Stimulated activated CD8-positive, alpha-beta memory T cell treated with anti-CD3 and anti-CD28 coated beads, Interleukin-7, amount 100 ng/mL, for 4 hours (primary cell): ENCODE measurements at regions not wholly inside any gene's neighbourhood (a gene's known extent, or its start where the extent isn't known, plus 50 kb on each side); places are given as distances from the start of the nearest gene placed in this dataset.
"Not testable (repeated sequence)": the region's sequence is repeated elsewhere in the genome, so short reads cannot be mapped to it uniquely, and the experiment has no call there.

Experiments
- DNase-seq, 2 donors: peaks; one replicate each; pipeline ENCODE4 v3.0.0-alpha.2; 2020; ENCODE audit warnings: low read depth in 2 of 2

GRCh38 chr21:6428498-6429092, 4092.8 kb upstream of the TPTE start:
- DNase-seq, result not testable (repeated sequence)

GRCh38 chr21:6429924-6430323, 4091.5 kb upstream of the TPTE start:
- not testable (repeated sequence) for DNase-seq

- not testable (repeated sequence) for DNase-seq
Measured at GRCh38 chr21:6433149-6433548, 4088.2 kb upstream of the TPTE start.

GRCh38 chr21:6436205-6436604, 4085.2 kb upstream of the TPTE start:
- DNase-seq, result not testable (repeated sequence)

GRCh38 chr21:6436971-6437833, 4084.2 kb upstream of the TPTE start:
- DNase-seq, result not testable (repeated sequence)

- DNase-seq, result not testable (repeated sequence)
Measured at GRCh38 chr21:6437834-6438187, 4083.6 kb upstream of the TPTE start.

- not testable (repeated sequence) for DNase-seq
Measured at GRCh38 chr21:6439058-6439457, 4082.3 kb upstream of the TPTE start.

GRCh38 chr21:6454648-6455340, 4066.6 kb upstream of the TPTE start:
- DNase-seq, result not testable (repeated sequence)

- not testable (repeated sequence) for DNase-seq
Measured at GRCh38 chr21:6456011-6456661, 4065.2 kb upstream of the TPTE start.

GRCh38 chr21:6459761-6460160, 4061.6 kb upstream of the TPTE start:
- not testable (repeated sequence) for DNase-seq

- not testable (repeated sequence) for DNase-seq
Measured at GRCh38 chr21:6461358-6461757, 4060.0 kb upstream of the TPTE start.

- DNase-seq, result not testable (repeated sequence)
Measured at GRCh38 chr21:6464419-6464818, 4057.0 kb upstream of the TPTE start.

- not testable (repeated sequence) for DNase-seq
Measured at GRCh38 chr21:6466081-6466698, 4055.2 kb upstream of the TPTE start.

GRCh38 chr21:6466707-6467106, 4054.7 kb upstream of the TPTE start:
- not testable (repeated sequence) for DNase-seq

GRCh38 chr21:6467189-6467774, 4054.1 kb upstream of the TPTE start:
- DNase-seq, result not testable (repeated sequence)

GRCh38 chr21:6467907-6468306, 4053.5 kb upstream of the TPTE start:
- DNase-seq, result not testable (repeated sequence)

- not testable (repeated sequence) for DNase-seq
Measured at GRCh38 chr21:6468331-6468860, 4053.0 kb upstream of the TPTE start.

- DNase-seq, result not testable (repeated sequence)
Measured at GRCh38 chr21:6474250-6474968, 4047.0 kb upstream of the TPTE start.

GRCh38 chr21:6481116-6481515, 4040.3 kb upstream of the TPTE start:
- not testable (repeated sequence) for DNase-seq

GRCh38 chr21:6482616-6483015, 4038.8 kb upstream of the TPTE start:
- not testable (repeated sequence) for DNase-seq
